ENCODE measurements at regions not wholly inside any gene's neighbourhood (a gene's known extent, or its start where the extent isn't known, plus 50 kb on each side); places are given as distances from the start of the nearest gene placed in this dataset.

- TF ChIP-seq POLR2A (IDR thresholded peaks at IDR 0.05; ENCODE audit: low read length) (no peak), GATA1 (IDR thresholded peaks at IDR 0.05; ENCODE audit: low read depth, low read length) (no peak)
Observed at GRCh38 chr16:86891631-86892030, 313.3 kb downstream of the FOXL1 start.

Measured in erythroblast (primary cell).